ENCODE measurements at regions not wholly inside any gene's neighbourhood (a gene's known extent, or its start where the extent isn't known, plus 50 kb on each side); places are given as distances from the start of the nearest gene placed in this dataset.
"Not testable (repeated sequence)": the region's sequence is repeated elsewhere in the genome, so short reads cannot be mapped to it uniquely, and the experiment has no call there.

GRCh38 chr1:60697204-60697994 is 385.0 kb upstream of the NFIA start:
- no peaks in the 10 kb centered on the region for H3K36me3 ChIP-seq (ENCODE audit: control insufficient read depth, insufficient read depth, low read length)
- no peak for DNase-seq
- H3K9me3 ChIP-seq (ENCODE audit: control insufficient read depth, low read length): no peaks in the 10 kb centered on the region
- H3K4me3 ChIP-seq (ENCODE audit: insufficient read depth, low read depth, low read length, poor library complexity, severe bottlenecking): no peak overlapping the region
- H3K27me3 ChIP-seq (replicated peaks; ENCODE audit: control insufficient read depth, insufficient read depth, low read length, poor library complexity, severe bottlenecking): no peaks in the 10 kb centered on the region
- H3K4me1 ChIP-seq (ENCODE audit: control insufficient read depth, insufficient read depth, low read length, poor library complexity, severe bottlenecking): no peaks in the 10 kb centered on the region
- H3K27ac ChIP-seq (ENCODE audit: insufficient read depth, low read length, poor library complexity, severe bottlenecking): no peak overlapping the region

GRCh38 chr1:60696512-60696911 is 385.8 kb upstream of the NFIA start:
- H3K36me3 ChIP-seq (ENCODE audit: control insufficient read depth, insufficient read depth, low read length): no peaks in the 10 kb centered on the region
- H3K27me3 ChIP-seq (replicated peaks; ENCODE audit: control insufficient read depth, insufficient read depth, low read length, poor library complexity, severe bottlenecking): no peaks in the 10 kb centered on the region
- no peak overlapping the region for H3K27ac ChIP-seq (ENCODE audit: insufficient read depth, low read length, poor library complexity, severe bottlenecking)
- DNase-seq: no peak
- no peaks in the 10 kb centered on the region for H3K9me3 ChIP-seq (ENCODE audit: control insufficient read depth, low read length)
- H3K4me3 ChIP-seq (ENCODE audit: insufficient read depth, low read depth, low read length, poor library complexity, severe bottlenecking): no peak overlapping the region
- no peaks in the 10 kb centered on the region for H3K4me1 ChIP-seq (ENCODE audit: control insufficient read depth, insufficient read depth, low read length, poor library complexity, severe bottlenecking)

- DNase-seq: no peak
- no peaks in the 10 kb centered on the region for H3K27me3 ChIP-seq (replicated peaks; ENCODE audit: control insufficient read depth, insufficient read depth, low read length, poor library complexity, severe bottlenecking)
- H3K4me1 ChIP-seq (ENCODE audit: control insufficient read depth, insufficient read depth, low read length, poor library complexity, severe bottlenecking): no peaks in the 10 kb centered on the region
- no peak overlapping the region for H3K4me3 ChIP-seq (ENCODE audit: insufficient read depth, low read depth, low read length, poor library complexity, severe bottlenecking)
- H3K36me3 ChIP-seq (ENCODE audit: control insufficient read depth, insufficient read depth, low read length): no peaks in the 10 kb centered on the region
- H3K27ac ChIP-seq (ENCODE audit: insufficient read depth, low read length, poor library complexity, severe bottlenecking): no peak overlapping the region
- no peaks in the 10 kb centered on the region for H3K9me3 ChIP-seq (ENCODE audit: control insufficient read depth, low read length)
These were observed 386.6 kb upstream of the NFIA start for GRCh38 chr1:60695716-60696171.

- Histone ChIP-seq H3K4me3 (ENCODE audit: insufficient read depth, low read depth, low read length, poor library complexity, severe bottlenecking) (no peak overlapping the region), H3K9me3 (ENCODE audit: control insufficient read depth, low read length) (no peaks in the 10 kb centered on the region), H3K27me3 (replicated peaks; ENCODE audit: control insufficient read depth, insufficient read depth, low read length, poor library complexity, severe bottlenecking) (no peaks in the 10 kb centered on the region), H3K27ac (ENCODE audit: insufficient read depth, low read length, poor library complexity, severe bottlenecking) (no peak overlapping the region), H3K36me3 (ENCODE audit: control insufficient read depth, insufficient read depth, low read length) (no peaks in the 10 kb centered on the region), H3K4me1 (ENCODE audit: control insufficient read depth, insufficient read depth, low read length, poor library complexity, severe bottlenecking) (no peaks in the 10 kb centered on the region)
- no peak for DNase-seq
These were observed 387.4 kb upstream of the NFIA start for GRCh38 chr1:60694980-60695379.

- no peak for DNase-seq
- Histone ChIP-seq H3K4me1 (ENCODE audit: control insufficient read depth, insufficient read depth, low read length, poor library complexity, severe bottlenecking) (no peaks in the 10 kb centered on the region), H3K36me3 (ENCODE audit: control insufficient read depth, insufficient read depth, low read length) (no peaks in the 10 kb centered on the region), H3K27ac (ENCODE audit: insufficient read depth, low read length, poor library complexity, severe bottlenecking) (no peak overlapping the region), H3K27me3 (replicated peaks; ENCODE audit: control insufficient read depth, insufficient read depth, low read length, poor library complexity, severe bottlenecking) (no peaks in the 10 kb centered on the region), H3K4me3 (ENCODE audit: insufficient read depth, low read depth, low read length, poor library complexity, severe bottlenecking) (no peak overlapping the region), H3K9me3 (ENCODE audit: control insufficient read depth, low read length) (no peaks in the 10 kb centered on the region)
These were observed 390.3 kb upstream of the NFIA start for GRCh38 chr1:60692031-60692430.

- H3K4me3 ChIP-seq (ENCODE audit: insufficient read depth, low read depth, low read length, poor library complexity, severe bottlenecking); H3K4me1 ChIP-seq (ENCODE audit: control insufficient read depth, insufficient read depth, low read length, poor library complexity, severe bottlenecking); H3K27me3 ChIP-seq (replicated peaks; ENCODE audit: control insufficient read depth, insufficient read depth, low read length, poor library complexity, severe bottlenecking); H3K9me3 ChIP-seq (ENCODE audit: control insufficient read depth, low read length); DNase-seq; H3K36me3 ChIP-seq (ENCODE audit: control insufficient read depth, insufficient read depth, low read length); H3K27ac ChIP-seq (ENCODE audit: insufficient read depth, low read length, poor library complexity, severe bottlenecking): not testable (repeated sequence)
These were observed 394.1 kb upstream of the NFIA start for GRCh38 chr1:60688221-60688620.

- H3K9me3 ChIP-seq (ENCODE audit: control insufficient read depth, low read length): no peaks in the 10 kb centered on the region
- H3K27ac ChIP-seq (ENCODE audit: insufficient read depth, low read length, poor library complexity, severe bottlenecking): no peak overlapping the region
- no peaks in the 10 kb centered on the region for H3K4me1 ChIP-seq (ENCODE audit: control insufficient read depth, insufficient read depth, low read length, poor library complexity, severe bottlenecking)
- no peaks in the 10 kb centered on the region for H3K36me3 ChIP-seq (ENCODE audit: control insufficient read depth, insufficient read depth, low read length)
- no peak overlapping the region for H3K4me3 ChIP-seq (ENCODE audit: insufficient read depth, low read depth, low read length, poor library complexity, severe bottlenecking)
- no peak for DNase-seq
- no peaks in the 10 kb centered on the region for H3K27me3 ChIP-seq (replicated peaks; ENCODE audit: control insufficient read depth, insufficient read depth, low read length, poor library complexity, severe bottlenecking)
These were observed 401.1 kb upstream of the NFIA start for GRCh38 chr1:60681095-60681860.

- Histone ChIP-seq H3K36me3 (ENCODE audit: control insufficient read depth, insufficient read depth, low read length) (no peaks in the 10 kb centered on the region), H3K4me3 (ENCODE audit: insufficient read depth, low read depth, low read length, poor library complexity, severe bottlenecking) (no peak overlapping the region), H3K27me3 (replicated peaks; ENCODE audit: control insufficient read depth, insufficient read depth, low read length, poor library complexity, severe bottlenecking) (no peaks in the 10 kb centered on the region), H3K9me3 (ENCODE audit: control insufficient read depth, low read length) (no peaks in the 10 kb centered on the region), H3K27ac (ENCODE audit: insufficient read depth, low read length, poor library complexity, severe bottlenecking) (no peak overlapping the region), H3K4me1 (ENCODE audit: control insufficient read depth, insufficient read depth, low read length, poor library complexity, severe bottlenecking) (no peaks in the 10 kb centered on the region)
- DNase-seq: no peak
These were observed 402.6 kb upstream of the NFIA start for GRCh38 chr1:60679524-60680375.

- Histone ChIP-seq H3K27me3 (replicated peaks; ENCODE audit: control insufficient read depth, insufficient read depth, low read length, poor library complexity, severe bottlenecking) (no peaks in the 10 kb centered on the region), H3K9me3 (ENCODE audit: control insufficient read depth, low read length) (no peaks in the 10 kb centered on the region), H3K4me1 (ENCODE audit: control insufficient read depth, insufficient read depth, low read length, poor library complexity, severe bottlenecking) (no peaks in the 10 kb centered on the region), H3K36me3 (ENCODE audit: control insufficient read depth, insufficient read depth, low read length) (no peaks in the 10 kb centered on the region), H3K27ac (ENCODE audit: insufficient read depth, low read length, poor library complexity, severe bottlenecking) (no peak overlapping the region), H3K4me3 (ENCODE audit: insufficient read depth, low read depth, low read length, poor library complexity, severe bottlenecking) (no peak overlapping the region)
- DNase-seq: no peak
These were observed 403.6 kb upstream of the NFIA start for GRCh38 chr1:60678802-60679201.

Data from effector memory CD4-positive, alpha-beta T cell (primary cell).